ENCODE measurements at regions not wholly inside any gene's neighbourhood (a gene's known extent, or its start where the extent isn't known, plus 50 kb on each side); places are given as distances from the start of the nearest gene placed in this dataset.

DNA sequence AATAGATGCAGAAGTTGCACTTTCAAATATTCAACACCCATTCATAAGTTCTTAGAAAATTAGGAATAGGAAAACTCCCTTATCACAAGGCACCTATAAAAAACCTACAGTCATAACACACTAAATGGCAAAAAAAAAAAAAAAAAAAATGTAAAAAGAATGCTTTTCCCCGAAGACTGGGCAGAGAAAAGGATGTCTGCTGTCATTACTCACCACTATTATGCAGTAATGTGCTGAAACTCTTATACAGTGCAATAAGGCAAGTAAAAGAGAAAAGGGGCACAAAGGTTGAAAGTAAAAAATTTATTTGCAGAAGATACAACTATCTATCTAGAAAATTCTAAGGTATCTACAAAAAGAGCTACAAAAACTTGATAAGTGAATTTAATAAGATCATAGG is 607.8 kb upstream of the ARID1B start:
- TF ChIP-seq, protein P1, sequence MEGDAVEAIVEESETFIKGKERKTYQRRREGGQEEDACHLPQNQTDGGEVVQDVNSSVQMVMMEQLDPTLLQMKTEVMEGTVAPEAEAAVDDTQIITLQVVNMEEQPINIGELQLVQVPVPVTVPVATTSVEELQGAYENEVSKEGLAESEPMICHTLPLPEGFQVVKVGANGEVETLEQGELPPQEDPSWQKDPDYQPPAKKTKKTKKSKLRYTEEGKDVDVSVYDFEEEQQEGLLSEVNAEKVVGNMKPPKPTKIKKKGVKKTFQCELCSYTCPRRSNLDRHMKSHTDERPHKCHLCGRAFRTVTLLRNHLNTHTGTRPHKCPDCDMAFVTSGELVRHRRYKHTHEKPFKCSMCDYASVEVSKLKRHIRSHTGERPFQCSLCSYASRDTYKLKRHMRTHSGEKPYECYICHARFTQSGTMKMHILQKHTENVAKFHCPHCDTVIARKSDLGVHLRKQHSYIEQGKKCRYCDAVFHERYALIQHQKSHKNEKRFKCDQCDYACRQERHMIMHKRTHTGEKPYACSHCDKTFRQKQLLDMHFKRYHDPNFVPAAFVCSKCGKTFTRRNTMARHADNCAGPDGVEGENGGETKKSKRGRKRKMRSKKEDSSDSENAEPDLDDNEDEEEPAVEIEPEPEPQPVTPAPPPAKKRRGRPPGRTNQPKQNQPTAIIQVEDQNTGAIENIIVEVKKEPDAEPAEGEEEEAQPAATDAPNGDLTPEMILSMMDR (IDR thresholded peaks at IDR 0.05), result no peak
- DNase-seq (ENCODE audit: low spot score), result no peak
- peak overlapping the region; percentile 24 for H3K27ac Mint-ChIP-seq (ENCODE audit: unreplicated experiment)
- peaks cover 2% of the 10 kb centered on the region for H3K9me3 Mint-ChIP-seq (ENCODE audit: low read depth)
- H3K36me3 Mint-ChIP-seq (ENCODE audit: low read depth), result no peaks in the 10 kb centered on the region
- peaks cover 12% of the 10 kb centered on the region for H3K4me1 Mint-ChIP-seq (ENCODE audit: low read depth)
- H3K27me3 Mint-ChIP-seq (ENCODE audit: low read depth), result peaks cover 4% of the 10 kb centered on the region
- H3K4me3 Mint-ChIP-seq (ENCODE audit: unreplicated experiment), result no peak overlapping the region

DNA sequence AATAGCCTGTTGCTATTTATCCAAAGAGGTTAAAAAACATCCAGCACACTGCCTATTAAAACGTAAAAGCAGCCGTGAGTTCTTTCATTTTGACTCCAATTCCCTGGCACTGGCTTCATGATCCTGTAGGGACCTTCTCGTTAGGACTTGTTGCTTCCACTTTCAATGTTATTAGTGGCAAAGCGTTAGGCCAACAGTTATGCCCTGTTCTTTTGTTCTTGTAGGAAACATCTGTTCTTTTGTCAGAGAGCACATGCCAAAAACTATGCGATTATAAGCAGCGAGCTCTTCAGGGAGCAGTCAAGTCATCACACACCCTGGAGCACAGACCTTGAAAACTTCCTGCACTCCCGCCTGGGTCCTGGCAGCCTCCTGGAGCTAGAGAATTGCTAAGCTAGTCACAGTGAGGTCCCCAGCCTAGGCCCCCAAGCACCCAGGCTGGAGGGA is 609.5 kb upstream of the ARID1B start:
- H3K4me3 Mint-ChIP-seq (ENCODE audit: unreplicated experiment), result peak overlapping the region; percentile 5
- H3K4me1 Mint-ChIP-seq (ENCODE audit: low read depth), result peaks cover 12% of the 10 kb centered on the region
- H3K27me3 Mint-ChIP-seq (ENCODE audit: low read depth), result peaks cover 2% of the 10 kb centered on the region
- no peaks in the 10 kb centered on the region for H3K36me3 Mint-ChIP-seq (ENCODE audit: low read depth)
- no peaks in the 10 kb centered on the region for H3K9me3 Mint-ChIP-seq (ENCODE audit: low read depth)
- DNase-seq (ENCODE audit: low spot score), result no peak
- no peak overlapping the region for H3K27ac Mint-ChIP-seq (ENCODE audit: unreplicated experiment)
- TF ChIP-seq, protein P1 (IDR thresholded peaks at IDR 0.05), result no peak

DNA sequence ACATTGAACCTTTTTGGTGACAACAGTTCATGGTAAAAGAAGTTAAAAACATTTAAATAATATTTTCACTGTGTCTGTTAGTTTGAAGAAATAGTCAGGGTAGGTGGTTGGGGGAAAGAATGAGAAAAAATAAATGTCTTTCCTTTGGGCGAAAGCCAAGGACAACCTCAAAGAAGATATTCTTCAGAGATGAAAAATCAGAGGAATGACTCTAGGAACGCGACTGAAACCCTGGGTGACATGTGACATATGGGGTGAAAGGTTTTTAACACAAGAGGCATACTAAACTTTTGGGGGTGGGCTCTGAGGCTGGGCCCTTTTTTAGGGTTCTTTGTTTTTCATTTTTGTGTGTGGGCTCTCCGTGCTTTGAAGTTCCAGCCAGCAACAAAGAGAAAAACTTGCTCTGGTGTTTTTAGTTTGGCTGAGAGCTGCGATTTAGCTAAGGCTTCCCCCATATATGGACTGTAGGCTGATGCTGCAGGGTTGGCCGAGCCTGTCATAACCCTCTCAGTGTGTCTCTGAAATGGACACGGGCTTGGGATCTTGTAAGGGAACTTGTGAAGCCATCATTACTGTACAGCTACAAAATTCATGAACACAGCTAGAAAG is 610.1 kb upstream of the ARID1B start:
- H3K4me1 Mint-ChIP-seq (ENCODE audit: low read depth), result peaks cover 12% of the 10 kb centered on the region
- DNase-seq (ENCODE audit: low spot score), result no peak

DNA sequence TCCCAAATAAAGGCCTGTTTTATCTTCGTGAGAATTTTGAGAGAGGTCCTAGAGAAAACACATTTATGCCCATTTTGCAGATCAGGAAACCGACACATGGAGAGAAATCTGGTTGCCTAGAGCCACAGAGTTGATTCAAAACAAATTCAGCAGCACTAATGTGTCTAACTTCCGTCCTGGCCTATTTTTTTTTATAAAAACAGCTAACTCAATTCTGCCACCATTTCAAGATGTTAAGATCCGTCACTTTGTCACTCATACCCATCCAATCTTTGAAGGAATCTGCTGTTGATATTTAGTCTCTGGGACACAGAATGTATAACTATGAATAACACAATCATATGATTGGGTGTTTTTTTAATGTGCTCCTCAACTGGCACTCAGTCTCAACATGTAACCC is 611.1 kb upstream of the ARID1B start:
- Mint-ChIP-seq H3K36me3 (ENCODE audit: low read depth) (no peaks in the 10 kb centered on the region), H3K27ac (ENCODE audit: unreplicated experiment) (no peak overlapping the region), H3K9me3 (ENCODE audit: low read depth) (no peaks in the 10 kb centered on the region), H3K4me1 (ENCODE audit: low read depth) (peaks cover 12% of the 10 kb centered on the region), H3K27me3 (ENCODE audit: low read depth) (no peaks in the 10 kb centered on the region), H3K4me3 (ENCODE audit: unreplicated experiment) (no peak overlapping the region)
- no peak for DNase-seq (ENCODE audit: low spot score)
- TF ChIP-seq, protein P1 (IDR thresholded peaks at IDR 0.05), result no peak

More for the DNA sequence above, 610.1 kb upstream of the ARID1B start:
- H3K27me3 Mint-ChIP-seq (ENCODE audit: low read depth), result peaks cover 2% of the 10 kb centered on the region
- H3K36me3 Mint-ChIP-seq (ENCODE audit: low read depth), result no peaks in the 10 kb centered on the region
- H3K4me3 Mint-ChIP-seq (ENCODE audit: unreplicated experiment), result peak overlapping the region; percentile 5
- H3K9me3 Mint-ChIP-seq (ENCODE audit: low read depth), result no peaks in the 10 kb centered on the region
- no peak overlapping the region for H3K27ac Mint-ChIP-seq (ENCODE audit: unreplicated experiment)
- TF ChIP-seq, protein P1 (IDR thresholded peaks at IDR 0.05), result no peak

DNA sequence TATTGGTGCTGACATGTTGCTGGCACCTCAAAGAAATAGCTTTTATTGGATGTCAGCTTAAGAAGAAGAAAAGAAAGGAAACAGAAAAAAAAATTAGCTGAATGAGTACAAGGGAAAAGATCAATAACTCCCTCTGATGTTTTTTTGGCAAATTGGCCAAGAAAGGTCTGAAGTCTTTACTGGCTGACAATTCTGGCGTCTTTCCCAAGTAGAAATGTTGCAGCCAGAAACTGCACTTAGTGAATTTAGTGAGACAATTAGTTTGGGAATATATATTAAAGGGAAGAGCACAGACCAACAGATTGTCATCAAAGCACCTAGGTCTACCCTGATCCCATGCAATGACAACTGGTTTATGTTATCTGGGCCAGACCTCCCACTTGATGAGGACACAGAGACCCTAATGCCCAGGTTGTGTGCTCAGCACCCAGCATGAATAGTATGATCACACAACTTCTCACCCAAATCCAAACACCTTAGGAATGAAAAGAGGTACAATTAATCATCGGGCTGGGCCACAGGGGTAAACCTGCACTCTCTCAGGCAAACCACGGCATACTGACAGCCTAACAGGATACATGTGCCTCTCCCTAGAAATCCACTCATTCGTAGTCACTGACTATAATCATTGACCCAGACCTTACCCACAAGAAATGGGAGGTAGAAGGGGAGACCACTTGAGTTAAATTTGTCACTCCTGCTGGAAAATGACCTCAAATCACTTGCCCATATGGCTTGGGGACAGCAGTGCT is 612.3 kb upstream of the ARID1B start:
- DNase-seq (ENCODE audit: low spot score), result no peak
- TF ChIP-seq, protein P1 (IDR thresholded peaks at IDR 0.05), result no peak
- H3K4me1 Mint-ChIP-seq (ENCODE audit: low read depth), result peaks cover 12% of the 10 kb centered on the region
- H3K36me3 Mint-ChIP-seq (ENCODE audit: low read depth), result no peaks in the 10 kb centered on the region
- no peaks in the 10 kb centered on the region for H3K27me3 Mint-ChIP-seq (ENCODE audit: low read depth)
- no peak overlapping the region for H3K27ac Mint-ChIP-seq (ENCODE audit: unreplicated experiment)
- H3K4me3 Mint-ChIP-seq (ENCODE audit: unreplicated experiment), result no peak overlapping the region
- H3K9me3 Mint-ChIP-seq (ENCODE audit: low read depth), result no peaks in the 10 kb centered on the region
